Suprapubic skin (tissue), 4 donors: ENCODE measurements at regions not wholly inside any gene's neighbourhood (a gene's known extent, or its start where the extent isn't known, plus 50 kb on each side); places are given as distances from the start of the nearest gene placed in this dataset.

Experiments
- CTCF ChIP-seq, 2 donors: fragments of 200-600 bp in 1 of 2; fragments of 450-650 bp in 1 of 2; sonication (generic) in 1 of 2; IDR thresholded peaks; one replicate each; pipeline ENCODE4 v1.5.1; 2016 to 2019; ENCODE audit warnings: antibody characterized with exemption in 2 of 2, mild to moderate bottlenecking in 1 of 2, moderate library complexity in 1 of 2
- EP300 ChIP-seq: sonication (generic); formaldehyde crosslinking; IDR thresholded peaks from one replicate; pipeline ENCODE4 v1.6.1; 2017; ENCODE audit warnings: antibody characterized with exemption
- POLR2A ChIP-seq, 2 donors: fragments of 450-650 bp; IDR thresholded peaks; one replicate each; pipeline ENCODE4 v1.6.1; 2017; ENCODE audit warnings: antibody characterized with exemption in 2 of 2, mild to moderate bottlenecking in 2 of 2, moderate library complexity in 2 of 2
- POLR2AphosphoS5 ChIP-seq, 3 donors: sonication (generic); formaldehyde crosslinking; IDR thresholded peaks; one replicate each; pipeline ENCODE4 v1.6.1; 2017; ENCODE audit warnings: antibody characterized with exemption in 3 of 3

GRCh38 chr9:117906763-117907162, 202.6 kb downstream of the TLR4 start:
- TF ChIP-seq CTCF (IDR thresholded peaks at IDR 0.05) (no peak), POLR2A (IDR thresholded peaks at IDR 0.05) (no peak), EP300 (no peak), POLR2AphosphoS5 (IDR thresholded peaks at IDR 0.05) (no peak)
